D721Med (cell line): ENCODE measurements at regions not wholly inside any gene's neighbourhood (a gene's known extent, or its start where the extent isn't known, plus 50 kb on each side); places are given as distances from the start of the nearest gene placed in this dataset.

ENCODE experiments used
- DNase-seq: peaks from one replicate; pipeline ENCODE4 v3.0.0; 2011; ENCODE audit warnings: low spot score; ENCODE audit not compliant: insufficient read length
- FAIRE-seq: peaks from 2 replicates; lab custom pipeline; 2011; peaks lifted over from hg19 to GRCh38; lab: Jason Lieb, UNC
- TF ChIP-seq, protein P1 (sequence below): IDR thresholded peaks from 2 replicates; pipeline ENCODE4 v1.5.1; 2012; ENCODE audit warnings: mild to moderate bottlenecking, control low read depth; ENCODE audit not compliant: insufficient read depth; ENCODE audit errors: missing control alignments

DNA sequence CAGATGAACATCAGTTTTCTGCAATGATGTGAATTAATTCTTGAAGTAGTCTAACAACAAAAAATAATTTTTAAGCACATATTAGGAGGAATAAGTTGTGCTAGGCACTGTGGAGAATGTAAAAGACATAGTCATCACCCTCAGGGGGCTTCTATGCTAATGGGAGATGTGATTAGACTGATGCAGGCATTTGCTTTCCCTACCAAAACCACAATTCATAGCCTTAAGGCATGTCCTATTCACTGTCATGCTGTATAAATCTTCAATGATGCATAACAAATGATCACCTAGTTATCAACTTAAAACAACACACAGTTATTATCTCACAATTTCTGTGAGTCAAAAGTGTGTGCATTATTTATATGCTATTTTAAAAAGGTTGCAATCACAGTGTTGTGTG is 422.6 kb downstream of the MAN2A1 start:
- TF ChIP-seq, protein P1, sequence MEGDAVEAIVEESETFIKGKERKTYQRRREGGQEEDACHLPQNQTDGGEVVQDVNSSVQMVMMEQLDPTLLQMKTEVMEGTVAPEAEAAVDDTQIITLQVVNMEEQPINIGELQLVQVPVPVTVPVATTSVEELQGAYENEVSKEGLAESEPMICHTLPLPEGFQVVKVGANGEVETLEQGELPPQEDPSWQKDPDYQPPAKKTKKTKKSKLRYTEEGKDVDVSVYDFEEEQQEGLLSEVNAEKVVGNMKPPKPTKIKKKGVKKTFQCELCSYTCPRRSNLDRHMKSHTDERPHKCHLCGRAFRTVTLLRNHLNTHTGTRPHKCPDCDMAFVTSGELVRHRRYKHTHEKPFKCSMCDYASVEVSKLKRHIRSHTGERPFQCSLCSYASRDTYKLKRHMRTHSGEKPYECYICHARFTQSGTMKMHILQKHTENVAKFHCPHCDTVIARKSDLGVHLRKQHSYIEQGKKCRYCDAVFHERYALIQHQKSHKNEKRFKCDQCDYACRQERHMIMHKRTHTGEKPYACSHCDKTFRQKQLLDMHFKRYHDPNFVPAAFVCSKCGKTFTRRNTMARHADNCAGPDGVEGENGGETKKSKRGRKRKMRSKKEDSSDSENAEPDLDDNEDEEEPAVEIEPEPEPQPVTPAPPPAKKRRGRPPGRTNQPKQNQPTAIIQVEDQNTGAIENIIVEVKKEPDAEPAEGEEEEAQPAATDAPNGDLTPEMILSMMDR: no peak

DNA sequence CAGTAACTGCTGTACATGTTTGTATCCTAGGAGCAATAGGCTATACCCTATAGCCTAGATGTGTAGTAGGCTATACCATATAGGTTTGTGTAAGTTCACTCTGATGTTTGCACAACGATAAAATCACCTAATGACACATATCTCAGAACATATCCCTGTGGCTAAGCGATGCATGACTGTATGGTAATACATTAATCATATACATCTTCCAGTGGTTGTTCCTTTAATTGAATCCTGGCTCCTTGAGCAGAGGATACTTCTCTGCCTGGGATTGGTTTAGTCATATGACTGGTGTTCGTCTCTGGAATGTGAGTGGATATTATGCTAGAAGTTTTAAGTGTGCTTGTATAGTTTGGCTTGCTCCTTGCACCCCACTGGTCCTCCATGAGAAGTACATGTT is 425.8 kb downstream of the MAN2A1 start:
- DNase-seq (no peak), FAIRE-seq (no peak)
- TF ChIP-seq, protein P1: no peak

More for the DNA sequence above, 422.6 kb downstream of the MAN2A1 start:
- DNase-seq (no peak), FAIRE-seq (no peak)

DNA sequence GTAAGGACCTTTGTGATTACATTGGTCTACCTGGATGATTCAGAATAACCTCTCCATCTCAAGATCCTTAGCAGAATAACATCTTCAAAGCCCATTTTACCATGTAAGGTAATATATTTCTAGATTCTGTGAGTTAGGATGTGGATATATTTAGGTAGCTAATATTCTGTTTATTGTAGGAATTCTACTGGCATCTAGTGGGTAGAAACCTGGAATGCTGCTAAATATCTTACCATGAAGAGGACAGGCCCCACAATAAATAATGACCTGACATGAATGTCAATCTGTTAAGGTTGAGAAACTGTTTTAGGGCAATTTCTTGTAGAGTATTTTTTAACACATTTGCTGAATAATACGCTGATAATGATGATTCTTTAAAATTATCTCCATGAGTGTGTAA is 426.8 kb downstream of the MAN2A1 start:
- FAIRE-seq: no peak
- DNase-seq: no peak
- TF ChIP-seq, protein P1: no peak

DNA sequence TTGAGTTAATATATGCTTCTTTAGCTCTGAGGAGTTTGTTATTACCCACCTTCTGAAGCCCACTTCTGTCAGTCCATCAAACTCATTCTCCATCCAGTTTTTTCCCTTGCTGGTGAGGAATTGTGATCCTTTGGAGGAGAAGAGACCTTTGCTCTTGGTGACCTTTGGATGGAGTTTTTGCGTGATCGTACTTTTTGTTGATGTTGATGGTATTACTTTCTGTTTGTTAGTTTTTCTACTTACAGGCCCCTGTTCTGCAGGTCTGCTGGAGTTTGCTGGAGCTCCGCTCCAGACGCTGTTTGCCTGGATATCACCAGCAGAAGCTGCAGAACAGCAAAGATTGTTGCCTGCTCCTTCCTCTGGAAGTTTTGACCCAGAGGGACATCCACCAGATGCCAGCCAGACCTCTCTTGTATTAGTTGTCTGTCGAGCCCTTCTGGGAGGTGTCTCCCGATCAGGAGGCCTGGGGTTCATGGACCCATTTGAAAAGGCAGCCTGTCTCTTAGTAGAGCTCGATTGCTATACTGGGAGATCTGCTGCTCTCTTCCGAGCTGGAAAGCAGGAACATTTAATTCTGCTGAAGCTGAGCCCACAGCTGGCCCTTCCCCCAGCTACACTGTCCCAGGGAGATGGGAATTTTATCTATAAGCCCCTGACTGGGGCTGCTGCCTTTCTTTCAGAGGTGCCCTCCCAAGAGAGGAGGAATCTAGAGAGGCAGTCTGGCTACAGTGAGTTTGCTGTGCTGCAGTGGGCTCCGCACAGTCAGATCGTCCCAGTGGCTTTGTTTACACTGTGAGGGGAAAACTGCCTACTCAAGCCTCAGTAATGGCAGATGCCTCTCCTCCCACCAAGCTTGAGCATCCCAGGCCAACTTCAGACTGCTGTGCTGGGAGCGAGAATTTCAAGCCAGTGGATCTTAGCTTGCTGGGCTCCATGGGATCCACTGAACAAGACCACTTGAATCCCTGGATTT is 445.5 kb downstream of the MAN2A1 start:
- FAIRE-seq (no peak), DNase-seq (no peak)
- TF ChIP-seq, protein P1: no peak

DNA sequence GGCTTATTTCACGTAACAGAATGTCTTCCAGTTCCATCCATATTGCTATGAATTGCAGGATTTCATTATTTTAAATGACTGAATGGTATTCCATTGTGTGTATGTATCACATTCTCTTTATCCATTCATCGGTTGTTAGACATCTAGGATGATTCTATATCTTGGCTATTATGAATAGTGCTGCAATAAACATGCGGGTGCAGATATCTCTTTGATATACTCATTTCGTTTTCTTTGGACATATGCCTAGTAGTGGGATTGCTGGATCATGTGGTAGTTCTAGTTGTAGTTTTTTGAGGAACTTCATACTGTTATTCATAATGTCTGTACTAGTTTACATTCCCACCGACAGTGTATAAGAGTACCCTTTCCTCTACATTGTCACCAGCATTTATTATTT is 460.5 kb downstream of the MAN2A1 start:
- TF ChIP-seq, protein P1: no peak
- no peak for DNase-seq
- FAIRE-seq: no peak

DNA sequence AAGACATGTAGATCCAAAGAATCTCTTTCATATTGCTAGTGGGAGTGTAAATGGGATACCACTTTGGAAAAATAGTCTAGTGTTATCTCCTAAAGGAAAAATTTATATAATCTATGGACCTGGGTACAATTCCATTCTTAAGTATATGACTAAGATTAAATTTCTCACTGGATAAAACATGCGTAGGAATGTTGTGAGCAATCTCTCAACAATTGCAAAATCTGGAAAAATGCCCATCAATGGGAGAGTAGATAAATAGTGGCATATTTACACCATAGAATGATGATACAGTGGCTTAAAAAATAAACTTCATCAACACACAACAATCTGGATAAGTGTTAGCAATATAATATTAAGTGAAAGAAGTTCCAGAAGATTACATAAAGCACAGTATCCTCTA is 469.5 kb downstream of the MAN2A1 start:
- TF ChIP-seq, protein P1: no peak
- FAIRE-seq (no peak), DNase-seq (no peak)

DNA sequence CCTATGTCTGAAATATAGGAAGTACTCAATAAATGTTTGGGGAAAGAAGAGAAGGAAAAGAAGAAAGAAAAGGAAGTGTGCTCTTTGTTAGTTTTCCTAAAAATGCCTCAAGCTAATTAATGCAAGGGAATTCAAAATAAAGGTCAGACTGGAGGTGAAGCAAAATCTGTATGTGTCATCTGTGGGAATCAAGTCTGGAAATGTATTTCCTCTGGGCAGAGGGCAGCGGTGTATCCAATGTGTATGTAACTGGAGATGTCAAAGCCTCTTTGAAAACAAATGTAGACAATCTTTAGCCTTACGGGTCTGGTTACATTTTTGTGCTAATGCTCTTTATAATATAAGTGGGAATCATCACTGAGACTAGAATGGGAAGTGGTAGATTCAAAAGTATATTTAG is 471.4 kb downstream of the MAN2A1 start:
- no peak for DNase-seq
- TF ChIP-seq, protein P1: no peak
- no peak for FAIRE-seq
